ENCODE measurements at regions not wholly inside any gene's neighbourhood (a gene's known extent, or its start where the extent isn't known, plus 50 kb on each side); places are given as distances from the start of the nearest gene placed in this dataset.

DNA sequence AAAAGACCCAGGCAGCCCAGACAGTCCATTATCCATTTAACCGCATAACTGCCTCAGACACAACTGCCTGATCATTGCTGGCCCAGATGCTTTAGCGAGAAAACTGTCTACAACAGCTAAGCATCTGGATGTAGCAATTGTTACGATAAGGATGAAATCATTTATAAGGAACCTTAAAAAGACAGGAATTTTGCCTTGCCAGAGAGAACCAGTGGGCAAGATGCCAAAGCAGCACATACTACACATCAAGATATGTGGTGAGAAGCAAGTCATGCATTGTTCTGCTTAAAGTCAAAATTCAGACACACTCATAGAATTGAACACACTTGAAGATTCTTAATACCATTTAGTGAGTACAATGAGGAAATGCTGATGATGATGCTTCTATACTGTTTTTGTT, 1525.3 kb downstream of the CDH8 start:
- H3K4me1 ChIP-seq (replicated peaks; ENCODE audit: insufficient read depth) = no peaks in the 10 kb centered on the region
- no peak overlapping the region for H2AFZ ChIP-seq
- intact Hi-C loops (cut with micrococcal nuclease; ENCODE audit: unreplicated experiment) = no loop called here
- no peaks in the 10 kb centered on the region for H3K36me3 ChIP-seq (ENCODE audit: low read depth)
- ChIA-PET POLR2A (ENCODE audit: unreplicated experiment) (no interaction called here), CTCF (no interaction called here)
- H3K27ac ChIP-seq = no peak overlapping the region
- no peak overlapping the region for H3K4me2 ChIP-seq
- H3F3A ChIP-seq (ENCODE audit: insufficient read depth, low read depth) = no peaks in the 10 kb centered on the region
- H3K79me2 ChIP-seq (ENCODE audit: low read depth) = no peaks in the 10 kb centered on the region
- BruUV-seq (replicated peaks) = no TSS peak
- no peaks in the 10 kb centered on the region for H3K27me3 ChIP-seq (ENCODE audit: insufficient read depth, low read depth)
- no peaks in the 10 kb centered on the region for H3K9me3 ChIP-seq (ENCODE audit: insufficient read depth, low read depth)
- no peak for DNase-seq
- TF ChIP-seq, protein P1, sequence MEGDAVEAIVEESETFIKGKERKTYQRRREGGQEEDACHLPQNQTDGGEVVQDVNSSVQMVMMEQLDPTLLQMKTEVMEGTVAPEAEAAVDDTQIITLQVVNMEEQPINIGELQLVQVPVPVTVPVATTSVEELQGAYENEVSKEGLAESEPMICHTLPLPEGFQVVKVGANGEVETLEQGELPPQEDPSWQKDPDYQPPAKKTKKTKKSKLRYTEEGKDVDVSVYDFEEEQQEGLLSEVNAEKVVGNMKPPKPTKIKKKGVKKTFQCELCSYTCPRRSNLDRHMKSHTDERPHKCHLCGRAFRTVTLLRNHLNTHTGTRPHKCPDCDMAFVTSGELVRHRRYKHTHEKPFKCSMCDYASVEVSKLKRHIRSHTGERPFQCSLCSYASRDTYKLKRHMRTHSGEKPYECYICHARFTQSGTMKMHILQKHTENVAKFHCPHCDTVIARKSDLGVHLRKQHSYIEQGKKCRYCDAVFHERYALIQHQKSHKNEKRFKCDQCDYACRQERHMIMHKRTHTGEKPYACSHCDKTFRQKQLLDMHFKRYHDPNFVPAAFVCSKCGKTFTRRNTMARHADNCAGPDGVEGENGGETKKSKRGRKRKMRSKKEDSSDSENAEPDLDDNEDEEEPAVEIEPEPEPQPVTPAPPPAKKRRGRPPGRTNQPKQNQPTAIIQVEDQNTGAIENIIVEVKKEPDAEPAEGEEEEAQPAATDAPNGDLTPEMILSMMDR (conservative IDR thresholded peaks at IDR 0.05) = no peak
- TF ChIP-seq EZH2 (IDR thresholded peaks at IDR 0.05; ENCODE audit: low read depth) = no peak
- no peaks in the 10 kb centered on the region for H3K9me2 ChIP-seq (ENCODE audit: insufficient read depth)
- H4K20me1 ChIP-seq (ENCODE audit: insufficient read depth) = no peaks in the 10 kb centered on the region
- no peak overlapping the region for H3K4me3 ChIP-seq

DNA sequence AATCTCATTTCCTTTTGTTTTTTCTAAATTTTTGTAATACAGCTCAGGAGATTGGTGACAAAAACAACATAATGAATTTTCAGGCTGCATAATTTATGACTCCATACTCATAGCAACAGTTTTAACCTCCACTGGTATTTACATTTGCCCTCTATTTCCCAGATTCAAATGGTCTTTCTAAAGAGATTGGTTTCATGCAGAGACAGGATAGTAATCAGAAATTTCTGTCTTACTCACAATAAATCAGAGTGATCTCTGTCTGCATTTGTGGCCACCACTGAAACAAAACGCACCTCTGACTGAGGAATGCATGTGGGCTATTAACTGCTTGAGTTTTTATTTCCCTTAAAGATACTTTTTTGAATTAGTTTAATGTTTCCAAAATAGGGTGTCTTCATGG, 1526.0 kb downstream of the CDH8 start:
- ChIA-PET POLR2A (ENCODE audit: unreplicated experiment) (no interaction called here), CTCF (no interaction called here)
- H3K4me1 ChIP-seq (replicated peaks; ENCODE audit: insufficient read depth) = no peaks in the 10 kb centered on the region
- no peak overlapping the region for H3K4me3 ChIP-seq
- H3K4me2 ChIP-seq = no peak overlapping the region
- H3K27ac ChIP-seq = no peak overlapping the region
- no TSS peak for BruUV-seq (replicated peaks)
- H3K27me3 ChIP-seq (ENCODE audit: insufficient read depth, low read depth) = no peaks in the 10 kb centered on the region
- intact Hi-C loops (cut with micrococcal nuclease; ENCODE audit: unreplicated experiment) = no loop called here
- no peak for TF ChIP-seq EZH2 (IDR thresholded peaks at IDR 0.05; ENCODE audit: low read depth)
- TF ChIP-seq, protein P1 (conservative IDR thresholded peaks at IDR 0.05) = no peak
- H3K9me3 ChIP-seq (ENCODE audit: insufficient read depth, low read depth) = no peaks in the 10 kb centered on the region
- no peak overlapping the region for H2AFZ ChIP-seq
- no peaks in the 10 kb centered on the region for H3K36me3 ChIP-seq (ENCODE audit: low read depth)
- DNase-seq = no peak
- no peaks in the 10 kb centered on the region for H3F3A ChIP-seq (ENCODE audit: insufficient read depth, low read depth)
- no peaks in the 10 kb centered on the region for H3K9me2 ChIP-seq (ENCODE audit: insufficient read depth)
- H3K79me2 ChIP-seq (ENCODE audit: low read depth) = no peaks in the 10 kb centered on the region
- H4K20me1 ChIP-seq (ENCODE audit: insufficient read depth) = no peaks in the 10 kb centered on the region

DNA sequence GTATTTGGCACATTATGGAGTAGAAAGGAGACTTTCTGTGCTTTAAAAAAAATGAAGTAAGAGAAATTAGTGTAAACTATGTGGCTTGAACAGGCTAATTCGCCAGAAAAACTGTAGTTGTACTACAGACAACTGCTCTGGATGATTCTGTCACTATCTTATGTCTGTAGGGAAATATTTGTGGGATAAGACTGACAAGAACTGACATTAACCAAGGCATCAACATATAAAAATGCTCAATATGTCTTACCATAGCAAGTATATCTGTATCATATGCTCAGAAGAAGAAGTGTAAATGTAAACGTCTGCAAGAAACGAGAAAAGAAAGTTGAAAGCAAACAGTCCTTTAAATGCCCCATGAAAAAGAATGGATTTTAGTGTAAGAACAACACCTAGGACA, 1545.0 kb downstream of the CDH8 start:
- DNase-seq = no peak
- H3K79me2 ChIP-seq (ENCODE audit: low read depth) = no peaks in the 10 kb centered on the region
- H3K27ac ChIP-seq = no peak overlapping the region
- H3K36me3 ChIP-seq (ENCODE audit: low read depth) = no peaks in the 10 kb centered on the region
- intact Hi-C loops (cut with micrococcal nuclease; ENCODE audit: unreplicated experiment) = no loop called here
- TF ChIP-seq EZH2 (IDR thresholded peaks at IDR 0.05; ENCODE audit: low read depth) = no peak
- TF ChIP-seq, protein P1 (conservative IDR thresholded peaks at IDR 0.05) = no peak
- H3K9me2 ChIP-seq (ENCODE audit: insufficient read depth) = no peaks in the 10 kb centered on the region
- no TSS peak for BruUV-seq (replicated peaks)
- no peak overlapping the region for H2AFZ ChIP-seq
- no peak overlapping the region for H3K4me3 ChIP-seq
- H3K4me1 ChIP-seq (replicated peaks; ENCODE audit: insufficient read depth) = no peaks in the 10 kb centered on the region
- no peaks in the 10 kb centered on the region for H3K27me3 ChIP-seq (ENCODE audit: insufficient read depth, low read depth)
- H3K4me2 ChIP-seq = no peak overlapping the region
- H4K20me1 ChIP-seq (ENCODE audit: insufficient read depth) = no peaks in the 10 kb centered on the region; the same call in 1 of the 2 replicates
- H3F3A ChIP-seq (ENCODE audit: insufficient read depth, low read depth) = no peaks in the 10 kb centered on the region
- CTCF ChIA-PET = no interaction called here
- H3K9me3 ChIP-seq (ENCODE audit: insufficient read depth, low read depth) = no peaks in the 10 kb centered on the region
- POLR2A ChIA-PET (ENCODE audit: unreplicated experiment) = no interaction called here

Measured in PC-9 (cell line).